Activated T-cell treated with anti-CD3 and anti-CD28 coated beads for 48 hours (primary cell): ENCODE measurements at regions not wholly inside any gene's neighbourhood (a gene's known extent, or its start where the extent isn't known, plus 50 kb on each side); places are given as distances from the start of the nearest gene placed in this dataset.
"Not testable (repeated sequence)": the region's sequence is repeated elsewhere in the genome, so short reads cannot be mapped to it uniquely, and the experiment has no call there.

Experiments
- DNase-seq: peaks from one replicate; pipeline ENCODE4 v3.0.0-alpha.2; 2020; ENCODE audit warnings: low read depth

DNA sequence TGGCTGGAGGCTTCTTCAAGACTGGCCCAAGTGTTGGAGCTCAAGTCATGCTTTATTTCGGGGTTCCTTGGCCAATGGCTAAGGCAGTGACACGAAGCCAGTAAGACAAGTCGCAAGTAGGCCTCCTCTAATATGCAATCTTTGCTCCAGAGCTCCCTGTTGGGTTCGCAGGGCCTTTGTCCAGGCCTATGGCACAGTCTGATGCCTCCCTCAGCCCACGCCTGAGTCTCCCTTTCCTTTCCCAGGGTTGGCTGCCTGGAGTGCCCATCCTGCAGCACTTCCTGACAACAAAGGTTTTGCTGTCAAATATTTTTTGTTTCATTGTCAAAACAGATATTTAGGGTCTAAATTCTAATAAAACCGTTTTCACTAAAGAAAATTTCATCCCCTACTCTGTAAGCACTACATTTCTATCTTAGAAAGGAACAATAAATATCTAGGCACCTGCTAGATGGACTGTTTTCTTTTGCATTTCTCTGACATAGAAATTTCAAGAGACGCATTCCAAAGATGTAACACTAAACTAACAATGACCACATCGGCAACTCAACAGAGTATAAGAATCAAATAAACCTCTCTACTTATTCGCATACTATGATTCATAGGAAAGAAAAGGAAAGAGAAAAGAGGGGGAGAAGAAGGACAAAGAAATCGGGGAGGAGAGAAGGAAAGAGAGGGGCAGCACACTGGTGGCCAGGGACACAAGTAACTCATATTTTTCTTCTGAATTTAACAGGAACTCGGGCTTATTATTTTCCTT lies 393.1 kb upstream of the ATP11B start:
- DNase-seq: no peak

DNA sequence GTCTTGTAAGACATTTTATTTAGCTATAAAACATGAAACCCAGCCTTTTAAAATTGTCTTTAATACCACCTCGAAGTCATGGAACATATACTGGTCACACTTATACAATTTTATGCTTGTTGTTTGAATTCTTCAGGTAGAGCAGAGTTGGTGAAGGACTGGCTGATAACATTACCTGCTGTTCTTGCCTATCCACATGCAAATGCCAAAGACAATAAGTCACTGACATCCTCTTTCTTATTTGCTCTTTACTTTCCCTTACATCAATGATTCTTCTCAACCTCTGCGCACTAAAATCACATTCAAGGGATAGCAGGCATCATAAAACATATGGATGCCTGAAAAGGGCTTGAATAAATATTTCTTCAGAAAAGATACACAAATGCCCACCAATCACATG lies 392.5 kb upstream of the ATP11B start:
- no peak for DNase-seq

DNA sequence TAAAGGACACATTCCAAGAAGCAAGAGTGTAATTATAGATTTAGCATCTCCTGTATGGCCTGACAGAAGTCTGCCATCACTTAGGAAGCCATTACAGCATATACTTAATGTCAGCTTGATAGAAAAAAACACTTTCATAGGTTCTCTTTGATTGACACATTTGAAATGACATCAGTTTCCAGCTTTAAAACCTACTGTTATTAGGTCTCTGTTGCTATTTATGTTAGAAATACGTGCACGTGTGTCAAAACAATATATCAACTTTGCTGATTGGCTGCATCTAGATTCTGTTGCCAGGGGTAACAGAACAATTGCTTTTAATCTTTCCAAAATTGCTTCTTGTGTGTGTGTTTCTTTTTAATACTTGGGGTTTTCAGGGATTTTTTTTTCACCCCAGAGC lies 389.3 kb upstream of the ATP11B start:
- DNase-seq: no peak

DNA sequence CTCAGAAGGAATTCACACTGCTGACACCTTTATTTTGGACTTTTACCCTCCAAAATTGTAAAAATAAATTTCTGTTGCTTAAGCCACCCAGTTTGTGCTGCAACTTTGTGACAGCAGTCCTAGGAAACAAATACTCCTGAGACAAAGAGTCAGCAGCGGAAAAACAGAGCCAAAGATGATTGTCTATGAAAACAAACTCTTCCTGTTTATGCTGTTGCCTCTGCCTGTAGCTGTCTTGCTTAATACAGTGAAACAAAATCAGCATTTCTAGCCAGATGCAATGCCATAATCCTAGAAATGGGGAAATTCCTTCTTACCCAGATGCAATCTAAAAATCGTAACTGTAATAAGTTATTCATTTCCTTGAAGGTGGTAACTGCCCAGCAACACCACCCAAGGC lies 387.5 kb upstream of the ATP11B start:
- DNase-seq: no peak

DNA sequence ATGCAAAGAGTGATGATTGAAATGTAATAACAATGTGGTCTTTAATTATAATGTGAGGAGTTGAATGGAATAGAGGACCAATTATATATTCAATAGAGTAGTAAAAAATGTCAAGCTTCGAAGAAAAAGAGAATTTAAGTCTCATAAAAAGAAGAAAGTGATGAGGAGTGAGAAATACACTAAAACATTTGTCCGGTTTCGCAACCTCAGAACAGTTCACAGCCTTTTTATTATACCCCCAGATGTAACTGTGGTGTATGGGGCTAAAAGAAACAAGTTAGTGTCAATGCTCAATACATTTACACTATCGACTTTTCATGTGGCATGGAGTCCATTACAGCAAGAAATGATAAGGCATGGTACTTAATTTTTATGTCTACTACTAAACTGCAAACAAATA lies 386.5 kb upstream of the ATP11B start:
- DNase-seq: no peak

DNA sequence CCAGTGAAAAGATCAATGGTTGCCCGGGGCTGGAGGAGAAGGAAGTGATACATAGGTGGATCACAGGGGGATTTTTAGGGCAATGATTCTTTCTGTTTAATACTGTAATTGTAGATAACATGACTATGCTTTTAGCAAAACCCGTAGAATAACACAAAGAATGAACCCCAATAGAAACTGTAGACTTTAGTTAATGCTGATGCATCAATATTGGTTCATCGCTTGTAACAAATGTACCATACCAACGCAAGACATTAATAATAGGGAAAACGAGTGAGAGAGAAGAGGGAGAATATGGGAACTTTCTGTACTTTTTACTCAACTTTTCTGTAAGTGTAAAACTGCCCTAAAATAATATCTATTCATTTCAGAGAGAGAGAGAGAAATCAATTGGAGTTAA lies 383.3 kb upstream of the ATP11B start:
- no peak for DNase-seq

DNA sequence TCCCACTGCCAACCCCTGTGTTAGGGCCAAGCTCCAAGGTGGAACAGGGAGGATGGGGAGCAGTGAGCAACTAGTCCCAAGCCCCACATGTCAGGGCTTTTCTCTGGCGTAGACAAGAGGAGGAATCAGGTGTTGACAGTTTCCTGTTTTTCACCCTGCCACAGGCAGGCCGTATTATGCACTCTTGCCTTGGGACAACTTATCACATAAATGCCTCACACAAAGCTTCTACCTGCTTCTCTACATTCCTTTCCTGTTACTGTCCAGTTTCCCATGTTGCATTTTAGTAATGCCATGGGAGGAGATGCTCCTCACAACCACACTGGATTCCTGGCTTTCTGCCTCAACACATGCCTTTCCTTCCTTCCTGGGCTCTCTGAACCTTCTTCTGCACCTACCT lies 381.2 kb upstream of the ATP11B start:
- DNase-seq: no peak

DNA sequence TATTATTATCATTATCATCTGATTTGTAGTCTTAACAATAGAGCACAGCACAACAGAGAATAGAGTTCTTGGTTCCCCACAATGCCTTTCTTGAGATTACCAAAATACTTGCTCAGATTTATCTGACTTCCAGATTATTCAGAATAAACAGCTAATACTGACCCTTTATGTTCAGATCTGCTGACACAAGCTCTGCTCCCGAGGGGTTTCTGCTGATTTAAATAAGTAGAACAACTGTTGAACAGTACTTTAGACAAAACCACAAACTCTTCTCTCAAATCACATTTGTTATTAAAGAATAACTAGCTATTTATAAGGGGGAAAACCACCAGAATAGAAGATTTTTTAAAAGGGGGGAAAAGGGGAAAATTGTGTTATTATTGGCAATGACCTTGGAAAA lies 380.2 kb upstream of the ATP11B start:
- DNase-seq: no peak

DNA sequence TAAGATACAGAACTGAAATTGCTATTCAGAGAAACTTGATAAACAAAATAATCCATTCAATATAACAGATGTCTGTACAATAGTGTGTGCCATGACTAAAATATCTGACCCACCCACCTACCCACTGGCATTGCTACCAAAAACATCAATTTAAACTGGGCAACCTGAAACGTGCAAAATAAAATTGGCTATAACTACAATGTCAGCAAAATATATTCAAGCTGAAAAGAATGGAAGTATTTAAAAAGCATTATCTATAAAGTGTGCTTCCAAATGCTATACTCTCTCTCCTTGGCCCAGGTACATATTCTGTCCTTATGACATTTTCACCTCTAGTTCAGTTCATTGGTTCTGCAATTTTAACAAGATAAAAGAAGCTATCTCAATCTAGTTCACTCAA lies 379.6 kb upstream of the ATP11B start:
- no peak for DNase-seq

DNA sequence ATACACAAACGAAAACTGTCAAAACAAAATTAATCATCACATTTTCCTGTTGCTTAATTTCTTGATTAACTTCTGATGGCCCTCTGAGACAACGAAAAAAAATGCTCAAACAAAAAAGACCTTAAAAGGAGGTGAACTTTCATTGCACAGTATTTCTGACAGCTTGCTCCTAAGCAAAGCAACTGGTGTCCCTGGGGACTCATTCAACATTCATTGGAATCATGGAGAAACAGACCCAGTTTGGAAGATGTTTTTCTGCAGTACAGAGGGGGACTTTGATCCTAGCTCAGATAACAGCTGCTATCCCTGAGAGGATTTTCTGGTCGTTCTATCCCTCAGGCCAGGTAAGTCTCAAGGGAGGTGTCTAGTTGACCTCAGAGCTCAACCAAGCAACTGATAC lies 378.7 kb upstream of the ATP11B start:
- no peak for DNase-seq

DNA sequence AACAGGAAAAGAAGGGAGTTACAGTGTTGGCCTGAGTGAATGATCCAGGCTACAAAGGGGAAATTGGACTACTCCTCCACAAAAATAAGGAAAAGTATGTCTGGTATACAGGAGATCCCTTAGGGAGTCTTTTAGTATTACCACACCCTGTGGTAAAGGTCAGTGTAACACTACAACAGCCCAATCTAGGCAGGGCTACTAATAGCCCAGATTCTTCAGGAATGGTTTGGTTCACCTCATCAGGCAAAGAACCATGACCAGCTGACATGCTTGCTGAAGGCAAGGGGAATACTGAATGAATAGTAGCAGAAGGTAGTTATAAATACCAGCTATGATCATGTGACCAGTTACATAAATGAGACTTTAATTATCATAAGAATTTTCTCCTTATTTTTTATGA lies 372.6 kb upstream of the ATP11B start:
- DNase-seq: no peak

DNA sequence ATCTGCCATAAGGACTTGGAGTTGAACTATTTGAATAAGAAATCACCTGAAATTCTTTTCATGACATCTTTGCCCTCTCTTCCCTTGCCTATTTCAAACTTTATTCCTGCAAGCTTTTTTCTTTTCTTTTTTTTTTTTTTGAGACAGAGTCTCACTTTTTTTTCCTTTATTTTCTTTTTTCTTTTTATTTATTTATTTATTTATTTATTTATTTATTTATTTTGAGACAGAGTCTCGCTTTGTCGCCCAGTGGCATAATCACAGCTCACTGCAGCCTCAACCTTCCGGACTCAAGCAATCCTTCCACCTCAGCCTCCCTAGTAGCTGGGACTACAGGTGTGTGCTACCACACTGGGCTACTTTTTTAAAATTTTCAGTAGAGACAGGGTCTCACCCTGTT lies 369.3 kb upstream of the ATP11B start:
- no peak for DNase-seq

DNA sequence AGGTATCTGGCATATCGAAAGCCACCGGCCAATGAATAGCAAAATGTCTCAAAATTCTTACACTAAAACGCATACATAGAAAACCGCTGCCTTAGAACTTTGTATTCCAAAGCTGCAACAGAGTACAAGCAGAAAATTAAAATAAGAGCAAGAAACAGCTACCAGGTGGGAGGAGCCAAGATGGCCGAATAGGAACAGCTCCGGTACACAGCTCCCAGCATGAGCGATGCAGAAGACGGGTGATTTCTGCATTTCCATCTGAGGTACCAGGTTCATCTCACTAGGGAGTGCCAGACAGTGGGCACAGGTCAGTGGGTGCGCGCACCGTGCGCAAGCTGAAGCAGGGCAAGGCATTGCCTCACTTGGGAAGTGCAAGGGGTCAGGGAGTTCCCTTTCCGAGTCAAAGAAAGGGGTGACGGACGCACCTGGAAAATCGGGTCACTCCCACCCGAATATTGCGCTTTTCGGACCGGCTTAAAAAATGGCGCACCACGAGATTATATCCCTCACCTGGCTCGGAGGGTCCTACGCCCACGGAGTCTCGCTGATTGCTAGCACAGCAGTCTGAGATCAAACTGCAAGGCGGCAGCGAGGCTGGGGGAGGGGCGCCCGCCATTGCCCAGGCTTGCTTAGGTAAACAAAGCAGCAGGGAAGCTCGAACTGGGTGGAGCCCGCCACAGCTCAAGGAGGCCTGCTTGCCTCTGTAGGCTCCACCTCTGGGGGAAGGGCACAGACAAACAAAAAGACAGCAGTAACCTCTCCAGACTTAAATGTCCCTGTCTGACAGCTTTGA lies 367.2 kb upstream of the ATP11B start:
- DNase-seq: not testable (repeated sequence)

DNA sequence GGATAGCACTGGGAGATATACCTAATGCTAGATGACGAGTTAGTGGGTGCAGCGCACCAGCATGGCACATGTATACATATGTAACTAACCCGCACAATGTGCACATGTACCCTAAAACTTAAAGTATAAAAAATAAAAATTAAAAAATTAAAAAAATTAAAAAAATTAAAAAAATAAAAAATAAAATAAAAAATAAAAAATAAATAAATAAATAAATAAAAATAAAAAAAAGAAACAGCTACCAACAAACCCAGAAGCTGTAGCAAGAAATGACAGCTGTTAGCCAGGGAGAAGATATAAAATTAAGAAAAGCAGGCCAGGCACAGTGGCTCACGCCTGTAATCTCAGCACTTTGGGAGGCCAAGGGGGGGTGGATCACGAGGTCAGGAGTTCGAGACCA lies 361.3 kb upstream of the ATP11B start:
- DNase-seq: not testable (repeated sequence)

DNA sequence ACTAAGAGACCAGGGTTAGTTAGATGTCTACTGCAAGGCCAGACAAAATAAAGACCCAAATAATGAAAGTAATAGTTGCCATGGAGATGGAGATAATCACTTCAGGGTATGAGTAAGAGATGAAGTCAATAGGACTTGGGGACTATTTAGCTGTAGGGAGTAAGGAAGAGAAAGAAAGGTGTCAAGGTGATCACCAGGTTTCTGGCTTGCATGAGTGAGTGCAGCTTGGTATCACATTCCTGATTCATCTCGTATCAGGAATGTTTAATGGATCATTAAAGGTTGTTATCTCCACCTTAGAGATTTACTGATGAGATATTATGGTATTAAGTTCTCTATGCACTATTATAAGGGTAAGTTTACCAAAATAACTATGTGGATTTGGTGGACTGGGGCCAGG lies 357.4 kb upstream of the ATP11B start:
- no peak for DNase-seq

DNA sequence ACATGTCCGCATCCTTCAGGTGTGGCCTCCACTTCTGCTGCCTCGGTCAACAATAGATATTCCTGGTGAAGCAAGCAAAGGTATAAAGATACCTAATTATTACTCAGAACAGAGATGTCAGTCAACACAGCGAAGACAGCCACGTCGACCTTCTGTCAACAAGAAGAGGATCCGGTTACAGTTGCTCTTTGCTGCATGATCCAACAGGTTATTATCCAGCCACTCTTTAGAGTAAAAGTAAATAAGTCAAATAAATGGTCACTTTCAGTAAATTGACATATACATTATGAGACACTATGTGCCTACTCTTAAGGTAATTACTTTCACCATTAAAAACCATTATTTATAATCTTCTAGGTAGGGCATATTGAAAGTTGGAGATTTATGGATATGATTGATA lies 356.8 kb upstream of the ATP11B start:
- DNase-seq: no peak

DNA sequence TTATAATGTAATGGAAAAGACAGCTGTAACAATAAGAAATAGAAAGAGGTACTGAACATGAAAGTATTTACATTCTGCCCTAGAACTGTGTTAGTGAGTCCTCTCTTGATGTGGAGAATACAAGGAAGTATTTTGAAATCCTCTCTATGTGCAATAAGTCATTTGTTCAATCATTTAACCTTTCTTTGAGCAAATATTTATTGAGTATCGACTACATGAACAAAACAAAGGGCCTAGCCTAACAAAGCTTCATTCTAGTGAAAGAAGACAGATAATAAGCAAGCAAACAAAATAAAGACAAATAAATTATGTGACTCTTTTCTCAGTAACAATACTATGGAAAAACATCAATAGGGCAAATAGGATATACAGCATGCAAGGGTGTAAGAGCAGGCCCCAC lies 354.9 kb upstream of the ATP11B start:
- DNase-seq: no peak

DNA sequence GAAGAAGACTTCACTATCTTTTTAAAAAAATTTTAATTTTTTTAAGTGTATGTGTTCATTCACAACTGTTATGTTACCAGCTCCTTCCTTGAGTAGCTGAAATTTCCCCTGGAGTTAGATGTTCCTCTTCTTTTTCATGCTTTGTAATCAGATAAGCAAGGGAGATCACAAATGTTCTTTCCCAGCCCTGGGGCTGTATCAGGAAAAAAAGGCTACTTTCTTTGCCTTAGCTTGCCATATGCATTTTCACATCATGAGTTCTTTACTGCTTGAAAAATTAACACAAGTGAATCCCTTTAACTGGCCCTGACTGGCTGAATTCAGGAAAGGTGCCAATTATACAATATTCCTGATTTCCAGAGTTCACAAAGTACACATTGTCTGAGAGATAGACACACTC lies 353.2 kb upstream of the ATP11B start:
- no peak for DNase-seq

DNA sequence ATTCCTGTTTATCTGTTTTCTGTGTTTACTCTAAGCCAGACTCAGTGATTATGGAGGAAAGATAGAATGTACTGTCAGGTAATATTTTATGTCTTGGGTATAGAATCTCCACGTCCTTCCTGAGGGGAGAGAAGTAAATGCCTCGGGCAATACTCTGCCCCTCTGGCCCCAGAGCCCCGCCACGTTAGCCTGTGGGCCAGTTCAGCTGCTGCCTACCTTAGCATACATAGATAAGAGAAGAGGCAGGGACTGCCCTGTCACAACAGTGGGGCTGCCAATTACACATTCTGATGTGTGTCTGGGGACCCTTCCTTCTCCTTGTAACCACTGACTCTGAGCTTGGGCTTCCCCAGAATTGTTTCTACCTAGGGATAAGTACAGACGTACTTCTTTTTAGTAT lies 347.7 kb upstream of the ATP11B start:
- DNase-seq: no peak

DNA sequence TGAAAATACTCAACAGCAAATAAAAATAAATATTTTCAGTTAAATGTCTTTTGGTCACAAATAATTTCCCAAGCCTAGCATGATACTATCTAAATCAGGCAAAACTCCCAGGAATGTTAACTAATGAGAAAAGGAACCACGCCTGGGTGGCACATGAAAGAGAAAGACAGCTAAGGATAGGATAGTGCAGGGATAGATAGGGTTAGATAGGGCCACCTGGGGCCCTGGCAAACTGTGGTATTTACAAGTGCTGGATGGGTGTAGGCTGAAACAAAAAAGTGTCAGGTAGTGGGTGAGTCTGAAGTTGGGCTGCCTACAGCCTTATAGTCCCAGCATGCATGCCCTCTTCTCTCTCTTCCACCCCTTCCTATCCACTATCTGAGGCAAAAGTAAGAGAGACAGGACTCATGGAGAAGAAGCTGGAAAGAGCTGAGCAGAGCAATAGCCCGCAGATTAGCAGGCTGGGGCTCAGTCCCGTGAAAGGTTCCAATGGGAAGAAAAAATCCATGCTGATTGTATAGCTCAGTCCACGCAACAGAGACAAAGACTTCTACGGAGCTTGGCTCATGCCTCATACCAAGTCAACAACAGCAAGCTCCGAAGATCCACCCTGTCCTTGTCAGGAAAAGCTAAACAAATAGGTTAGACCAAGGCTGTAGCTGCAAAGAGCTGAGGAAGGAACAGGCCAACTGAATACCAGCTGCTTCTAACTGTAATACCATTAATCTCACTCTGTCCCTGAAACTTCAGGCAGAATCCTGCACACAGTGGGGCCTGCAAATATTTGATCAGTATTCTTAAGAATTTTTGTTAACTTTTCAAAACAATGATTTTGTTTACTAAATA lies 342.1 kb upstream of the ATP11B start:
- no peak for DNase-seq

DNA sequence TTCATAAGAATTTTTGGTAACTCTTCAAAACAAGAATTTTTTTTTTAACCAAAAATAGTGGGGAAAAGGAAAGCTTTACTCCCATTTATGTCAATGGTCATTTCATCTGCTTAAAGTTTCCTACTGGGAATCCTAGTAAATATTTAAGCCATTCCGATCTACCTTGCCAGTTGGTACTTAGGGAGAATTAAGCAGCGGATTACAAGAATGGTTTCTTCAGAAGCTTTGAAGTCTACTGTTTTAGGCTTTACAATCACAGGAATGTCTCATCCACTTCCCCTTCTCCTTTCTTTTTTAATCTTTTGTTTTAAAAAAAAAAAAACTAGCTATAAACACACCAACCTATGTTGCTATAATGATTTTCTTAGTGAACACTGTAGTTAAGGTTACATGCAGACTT lies 341.4 kb upstream of the ATP11B start:
- no peak for DNase-seq

DNA sequence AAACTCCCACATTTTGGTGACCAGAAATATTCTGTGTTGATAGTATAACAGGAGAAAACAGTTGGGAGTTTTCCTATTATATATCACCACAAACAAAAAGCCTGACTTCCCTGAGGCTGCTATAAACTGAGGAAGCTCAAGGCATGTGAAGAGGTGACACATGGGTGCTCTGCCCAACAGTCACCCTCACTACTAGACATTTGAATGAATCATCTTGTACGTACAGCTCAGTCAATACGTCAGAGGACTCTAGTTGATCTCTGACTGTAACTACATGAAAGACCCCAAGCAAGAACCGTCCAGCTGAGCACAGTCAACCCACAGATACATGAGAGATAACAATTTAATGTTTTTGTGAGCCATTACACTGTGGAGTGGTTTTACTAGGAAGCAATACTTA lies 338.3 kb upstream of the ATP11B start:
- DNase-seq: no peak

DNA sequence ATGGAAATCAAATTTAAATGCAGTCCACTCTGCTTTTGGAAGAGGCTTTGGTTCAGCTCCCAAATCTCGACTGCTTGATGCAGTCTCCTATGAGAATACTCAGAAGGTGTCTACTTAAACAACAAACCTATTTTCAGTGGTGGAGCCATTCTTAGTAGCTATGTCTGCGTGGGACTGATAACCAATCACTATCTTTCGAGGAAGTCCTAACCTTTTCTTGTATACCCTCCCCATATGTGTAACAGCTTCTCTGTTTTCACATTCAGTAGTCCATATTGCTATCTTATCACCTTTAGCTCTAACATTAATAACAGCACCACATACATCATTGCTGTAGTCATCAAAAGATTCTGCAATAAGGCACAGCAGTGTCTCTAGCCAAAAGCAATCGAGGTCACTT lies 333.0 kb upstream of the ATP11B start:
- no peak for DNase-seq
